ENCODE measurements at regions not wholly inside any gene's neighbourhood (a gene's known extent, or its start where the extent isn't known, plus 50 kb on each side); places are given as distances from the start of the nearest gene placed in this dataset.

DNA sequence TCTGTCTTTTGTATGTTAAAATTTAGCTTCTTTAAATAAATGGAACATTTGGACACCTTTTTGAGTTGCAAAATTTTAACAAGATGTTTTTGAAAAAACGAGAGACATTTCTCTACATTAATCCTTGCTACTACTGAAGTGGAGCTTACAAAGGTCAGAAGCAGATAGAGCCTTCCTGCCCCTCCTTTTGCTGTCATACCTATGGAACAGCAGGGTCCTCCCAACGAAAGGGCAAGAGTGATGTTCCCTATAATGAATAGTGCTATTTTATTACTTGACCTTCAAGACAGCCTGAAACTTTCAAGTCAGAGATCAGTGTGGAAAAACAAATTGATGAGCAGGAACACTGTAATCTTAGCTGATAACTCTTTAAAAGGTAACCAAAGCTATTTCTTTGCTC, 1538.9 kb downstream of the PLA2G4A start:
- Histone ChIP-seq H3K27ac (ENCODE audit: low read depth, low read length) (no peak overlapping the region), H4K12ac (ENCODE audit: low read depth, low read length) (no peak overlapping the region), H3K4me3 (ENCODE audit: low read depth, low read length) (no peak overlapping the region), H3K14ac (ENCODE audit: low read length) (no peak overlapping the region), H3K4ac (ENCODE audit: low read depth, low read length) (no peak overlapping the region), H3K27me3 (ENCODE audit: insufficient read depth, low read length) (no peaks in the 10 kb centered on the region), H3K9ac (ENCODE audit: low read length) (no peak overlapping the region), H3K36me3 (ENCODE audit: control insufficient read depth in 1 of 2, insufficient read depth in 2 of 2, low read length in 2 of 2) (no peaks in the 10 kb centered on the region), H3K23ac (ENCODE audit: low read length) (no peak overlapping the region), H3K79me1 (ENCODE audit: low read length) (no peaks in the 10 kb centered on the region), H3K4me1 (ENCODE audit: control insufficient read depth in 1 of 2, insufficient read depth in 2 of 2, low read length in 2 of 2) (no peaks in the 10 kb centered on the region), H4K8ac (ENCODE audit: low read depth, low read length) (no peak overlapping the region), H4K91ac (ENCODE audit: low read depth, low read length) (no peak overlapping the region), H3K4me2 (ENCODE audit: low read length) (no peak overlapping the region), H2AFZ (ENCODE audit: insufficient read depth, low read length, poor library complexity) (no peak overlapping the region), H2BK120ac (ENCODE audit: insufficient read depth, low read length, poor library complexity) (no peak overlapping the region), H2BK5ac (ENCODE audit: low read depth, low read length, poor library complexity) (no peak overlapping the region), H2BK12ac (ENCODE audit: low read length) (no peak overlapping the region), H3K18ac (ENCODE audit: low read length) (no peak overlapping the region), H3K79me2 (ENCODE audit: control insufficient read depth, insufficient read depth, low read length, poor library complexity) (no peaks in the 10 kb centered on the region), H3K9me3 (ENCODE audit: insufficient read depth, low read depth, low read length) (no peaks in the 10 kb centered on the region), H2AK5ac (ENCODE audit: low read length) (no peak overlapping the region)
- DNase-seq = no peak
- no CpG with 5 or more reads among the region's 2 CpGs for WGBS (ENCODE audit: extremely low coverage, insufficient coverage, insufficient read length)

DNA sequence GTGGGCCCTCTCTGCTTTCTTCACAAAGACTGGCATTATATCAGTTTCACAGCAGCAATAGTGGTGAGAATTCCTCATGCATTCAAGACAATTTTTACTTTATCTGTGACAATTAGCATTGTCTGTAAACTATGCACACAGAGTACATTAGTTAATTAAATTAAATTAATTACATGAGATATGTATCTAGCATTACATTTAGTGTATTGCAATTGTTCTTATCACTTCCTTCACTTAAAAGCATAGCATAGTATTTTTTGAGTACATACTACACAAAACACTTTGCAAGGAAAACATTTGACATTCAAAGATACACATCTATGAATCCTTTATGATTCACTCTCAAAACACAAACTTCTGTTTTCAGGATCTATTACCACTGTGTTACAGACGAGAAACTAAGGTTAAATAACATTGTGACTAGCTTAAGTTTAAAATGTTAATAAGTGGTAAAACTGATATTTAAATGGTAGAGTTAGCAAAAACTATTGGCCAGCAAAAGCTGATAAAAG, 1542.6 kb downstream of the PLA2G4A start:
- DNase-seq = peak in 1 of 2 donors; percentile 52
- H4K91ac ChIP-seq (ENCODE audit: low read depth, low read length) = no peak overlapping the region
- H3K9ac ChIP-seq (ENCODE audit: low read length) = no peak overlapping the region
- no peak overlapping the region for H2AK5ac ChIP-seq (ENCODE audit: low read length)
- no peak overlapping the region for H4K12ac ChIP-seq (ENCODE audit: low read depth, low read length)
- H4K8ac ChIP-seq (ENCODE audit: low read depth, low read length) = no peak overlapping the region
- no peak overlapping the region for H3K4ac ChIP-seq (ENCODE audit: low read depth, low read length)
- H2BK12ac ChIP-seq (ENCODE audit: low read length) = no peak overlapping the region
- no peaks in the 10 kb centered on the region for H3K36me3 ChIP-seq (ENCODE audit: control insufficient read depth in 1 of 2, insufficient read depth in 2 of 2, low read length in 2 of 2)
- H3K4me1 ChIP-seq (ENCODE audit: control insufficient read depth in 1 of 2, insufficient read depth in 2 of 2, low read length in 2 of 2) = no peaks in the 10 kb centered on the region
- no peak overlapping the region for H3K4me3 ChIP-seq (ENCODE audit: low read depth, low read length)
- no peak overlapping the region for H3K14ac ChIP-seq (ENCODE audit: low read length)
- no peaks in the 10 kb centered on the region for H3K27me3 ChIP-seq (ENCODE audit: insufficient read depth, low read length)
- no peak overlapping the region for H3K23ac ChIP-seq (ENCODE audit: low read length)
- WGBS (ENCODE audit: extremely low coverage, insufficient coverage, insufficient read length) = no CpG with 5 or more reads among the region's 1 CpG
- H2AFZ ChIP-seq (ENCODE audit: insufficient read depth, low read length, poor library complexity) = no peak overlapping the region
- no peak overlapping the region for H3K27ac ChIP-seq (ENCODE audit: low read depth, low read length)
- H3K4me2 ChIP-seq (ENCODE audit: low read length) = no peak overlapping the region
- H3K79me2 ChIP-seq (ENCODE audit: control insufficient read depth, insufficient read depth, low read length, poor library complexity) = no peaks in the 10 kb centered on the region
- no peak overlapping the region for H2BK120ac ChIP-seq (ENCODE audit: insufficient read depth, low read length, poor library complexity)
- H3K79me1 ChIP-seq (ENCODE audit: low read length) = no peaks in the 10 kb centered on the region
- H3K18ac ChIP-seq (ENCODE audit: low read length) = no peak overlapping the region
- no peaks in the 10 kb centered on the region for H3K9me3 ChIP-seq (ENCODE audit: insufficient read depth, low read depth, low read length)
- H2BK5ac ChIP-seq (ENCODE audit: low read depth, low read length, poor library complexity) = no peak overlapping the region

DNA sequence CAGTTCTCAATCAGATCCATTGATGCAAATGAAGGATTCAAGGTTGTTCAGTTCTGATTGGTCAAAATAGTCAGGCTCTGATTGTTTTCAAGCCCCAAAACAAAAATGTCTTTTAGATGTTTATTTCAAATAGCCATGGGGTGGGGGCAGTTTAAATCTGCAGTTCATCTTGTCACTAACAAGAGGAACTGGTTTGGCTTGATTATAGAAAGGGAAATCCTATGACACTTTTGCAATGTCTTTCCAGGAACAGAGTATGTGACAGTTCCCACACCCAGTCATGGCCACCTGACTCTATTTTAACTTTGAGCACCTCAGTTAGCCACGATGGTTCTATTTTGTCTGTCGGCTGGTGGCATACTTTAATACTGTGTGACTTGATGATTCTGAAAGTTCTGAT, 1544.1 kb downstream of the PLA2G4A start:
- no peaks in the 10 kb centered on the region for H3K36me3 ChIP-seq (ENCODE audit: control insufficient read depth in 1 of 2, insufficient read depth in 2 of 2, low read length in 2 of 2)
- peak; percentile 31 to 74 for DNase-seq
- H2BK5ac ChIP-seq (ENCODE audit: low read depth, low read length, poor library complexity) = no peak overlapping the region
- no peak overlapping the region for H3K14ac ChIP-seq (ENCODE audit: low read length)
- no peak overlapping the region for H2AK5ac ChIP-seq (ENCODE audit: low read length)
- H3K4me1 ChIP-seq (ENCODE audit: control insufficient read depth in 1 of 2, insufficient read depth in 2 of 2, low read length in 2 of 2) = no peaks in the 10 kb centered on the region
- no peak overlapping the region for H2BK120ac ChIP-seq (ENCODE audit: insufficient read depth, low read length, poor library complexity)
- H3K79me2 ChIP-seq (ENCODE audit: control insufficient read depth, insufficient read depth, low read length, poor library complexity) = no peaks in the 10 kb centered on the region
- H3K4me3 ChIP-seq (ENCODE audit: low read depth, low read length) = no peak overlapping the region
- no peak overlapping the region for H3K4ac ChIP-seq (ENCODE audit: low read depth, low read length)
- H4K91ac ChIP-seq (ENCODE audit: low read depth, low read length) = no peak overlapping the region
- no peak overlapping the region for H3K9ac ChIP-seq (ENCODE audit: low read length)
- H4K12ac ChIP-seq (ENCODE audit: low read depth, low read length) = no peak overlapping the region
- H3K4me2 ChIP-seq (ENCODE audit: low read length) = no peak overlapping the region
- H2BK12ac ChIP-seq (ENCODE audit: low read length) = no peak overlapping the region
- no peaks in the 10 kb centered on the region for H3K79me1 ChIP-seq (ENCODE audit: low read length)
- H4K8ac ChIP-seq (ENCODE audit: low read depth, low read length) = no peak overlapping the region
- no peak overlapping the region for H3K23ac ChIP-seq (ENCODE audit: low read length)
- H3K9me3 ChIP-seq (ENCODE audit: insufficient read depth, low read depth, low read length) = no peaks in the 10 kb centered on the region
- H3K27ac ChIP-seq (ENCODE audit: low read depth, low read length) = no peak overlapping the region
- WGBS (ENCODE audit: extremely low coverage, insufficient coverage, insufficient read length) = no CpG with 5 or more reads among the region's 2 CpGs
- no peaks in the 10 kb centered on the region for H3K27me3 ChIP-seq (ENCODE audit: insufficient read depth, low read length)
- no peak overlapping the region for H2AFZ ChIP-seq (ENCODE audit: insufficient read depth, low read length, poor library complexity)
- no peak overlapping the region for H3K18ac ChIP-seq (ENCODE audit: low read length)

DNA sequence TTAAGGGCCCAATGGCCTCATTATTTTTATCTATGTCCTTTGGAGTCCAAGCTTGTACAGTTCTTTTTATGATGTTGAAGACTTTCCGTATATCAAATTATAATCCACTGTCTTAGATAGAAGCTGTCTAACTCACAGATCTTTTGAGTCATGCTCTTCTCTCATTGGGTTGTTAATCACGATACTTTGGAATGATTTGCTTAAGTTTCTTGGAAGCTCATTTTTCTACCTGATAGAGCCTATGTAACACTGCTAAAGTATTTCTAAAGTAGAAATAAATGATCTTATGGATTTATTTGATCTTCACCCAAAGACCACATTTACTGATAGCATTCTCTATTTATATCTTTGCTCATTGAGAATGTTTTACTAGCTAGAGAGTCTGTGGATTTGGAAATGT, 1554.1 kb downstream of the PLA2G4A start:
- H3K4me1 ChIP-seq (ENCODE audit: control insufficient read depth in 1 of 2, insufficient read depth in 2 of 2, low read length in 2 of 2) = peaks cover 2 to 3% of the 10 kb centered on the region in 2 experiments
- no peak overlapping the region for H2BK120ac ChIP-seq (ENCODE audit: insufficient read depth, low read length, poor library complexity)
- H3K36me3 ChIP-seq (ENCODE audit: control insufficient read depth in 1 of 2, insufficient read depth in 2 of 2, low read length in 2 of 2) = no peaks in the 10 kb centered on the region
- no peak overlapping the region for H2AFZ ChIP-seq (ENCODE audit: insufficient read depth, low read length, poor library complexity)
- no peaks in the 10 kb centered on the region for H3K79me2 ChIP-seq (ENCODE audit: control insufficient read depth, insufficient read depth, low read length, poor library complexity)
- H3K4me3 ChIP-seq (ENCODE audit: low read depth, low read length) = no peak overlapping the region
- no peak overlapping the region for H3K18ac ChIP-seq (ENCODE audit: low read length)
- H3K27ac ChIP-seq (ENCODE audit: low read depth, low read length) = no peak overlapping the region
- H3K23ac ChIP-seq (ENCODE audit: low read length) = no peak overlapping the region
- H3K9ac ChIP-seq (ENCODE audit: low read length) = no peak overlapping the region
- H4K91ac ChIP-seq (ENCODE audit: low read depth, low read length) = no peak overlapping the region
- H3K79me1 ChIP-seq (ENCODE audit: low read length) = peaks cover 2% of the 10 kb centered on the region
- no peaks in the 10 kb centered on the region for H3K27me3 ChIP-seq (ENCODE audit: insufficient read depth, low read length)
- H2BK12ac ChIP-seq (ENCODE audit: low read length) = no peak overlapping the region
- H4K12ac ChIP-seq (ENCODE audit: low read depth, low read length) = no peak overlapping the region
- no peak overlapping the region for H3K14ac ChIP-seq (ENCODE audit: low read length)
- H3K4ac ChIP-seq (ENCODE audit: low read depth, low read length) = no peak overlapping the region
- no peak overlapping the region for H2BK5ac ChIP-seq (ENCODE audit: low read depth, low read length, poor library complexity)
- H2AK5ac ChIP-seq (ENCODE audit: low read length) = no peak overlapping the region
- H4K8ac ChIP-seq (ENCODE audit: low read depth, low read length) = no peak overlapping the region
- H3K9me3 ChIP-seq (ENCODE audit: insufficient read depth, low read depth, low read length) = no peaks in the 10 kb centered on the region
- no CpG with 5 or more reads among the region's 2 CpGs for WGBS (ENCODE audit: extremely low coverage, insufficient coverage, insufficient read length)
- H3K4me2 ChIP-seq (ENCODE audit: low read length) = no peak overlapping the region
- DNase-seq = no peak

Measured in trophoblast cell (in vitro differentiated cells and primary cell).